Upper lobe of right lung (tissue), 1 donor: ENCODE measurements at regions not wholly inside any gene's neighbourhood (a gene's known extent, or its start where the extent isn't known, plus 50 kb on each side); places are given as distances from the start of the nearest gene placed in this dataset.

Experiments
- ATAC-seq: fragments of 200-7000 bp; cut with Tn5 transposase; one replicate; pipeline ENCODE4 v1.9.1; 2020; ENCODE audit warnings: mild to moderate bottlenecking, moderate library complexity
- DNase-seq: peaks from one replicate; pipeline ENCODE4 v3.0.0-alpha.2; 2020
- H3K27ac ChIP-seq: fragments of 200-600 bp; one replicate; pipeline ENCODE4 v1.8.0; 2022
- H3K27me3 ChIP-seq: fragments of 200-600 bp; one replicate; pipeline ENCODE4 v1.8.0; 2022; ENCODE audit warnings: mild to moderate bottlenecking
- H3K36me3 ChIP-seq: fragments of 200-600 bp; one replicate; pipeline ENCODE4 v1.8.0; 2022
- H3K4me1 ChIP-seq: fragments of 200-600 bp; one replicate; pipeline ENCODE4 v1.8.0; 2022
- H3K4me3 ChIP-seq: fragments of 200-600 bp; one replicate; pipeline ENCODE4 v1.8.0; 2022; ENCODE audit warnings: mild to moderate bottlenecking
- H3K9me3 ChIP-seq: fragments of 200-600 bp; one replicate; pipeline ENCODE4 v1.8.0; 2022
- intact Hi-C: fragments of 100-400 bp; cut with DNase I; formaldehyde crosslinking; loops from one replicate; pipeline ENCODE4 v1.11.0; 2022
- TF ChIP-seq, protein P1 (sequence below): fragments of 200-600 bp; IDR thresholded peaks from one replicate; pipeline ENCODE4 v1.8.0; 2022; ENCODE audit warnings: antibody characterized with exemption
- donor health status: DM: no; HTN: yes; CAD: no; lungs with severe emphysema.

DNA sequence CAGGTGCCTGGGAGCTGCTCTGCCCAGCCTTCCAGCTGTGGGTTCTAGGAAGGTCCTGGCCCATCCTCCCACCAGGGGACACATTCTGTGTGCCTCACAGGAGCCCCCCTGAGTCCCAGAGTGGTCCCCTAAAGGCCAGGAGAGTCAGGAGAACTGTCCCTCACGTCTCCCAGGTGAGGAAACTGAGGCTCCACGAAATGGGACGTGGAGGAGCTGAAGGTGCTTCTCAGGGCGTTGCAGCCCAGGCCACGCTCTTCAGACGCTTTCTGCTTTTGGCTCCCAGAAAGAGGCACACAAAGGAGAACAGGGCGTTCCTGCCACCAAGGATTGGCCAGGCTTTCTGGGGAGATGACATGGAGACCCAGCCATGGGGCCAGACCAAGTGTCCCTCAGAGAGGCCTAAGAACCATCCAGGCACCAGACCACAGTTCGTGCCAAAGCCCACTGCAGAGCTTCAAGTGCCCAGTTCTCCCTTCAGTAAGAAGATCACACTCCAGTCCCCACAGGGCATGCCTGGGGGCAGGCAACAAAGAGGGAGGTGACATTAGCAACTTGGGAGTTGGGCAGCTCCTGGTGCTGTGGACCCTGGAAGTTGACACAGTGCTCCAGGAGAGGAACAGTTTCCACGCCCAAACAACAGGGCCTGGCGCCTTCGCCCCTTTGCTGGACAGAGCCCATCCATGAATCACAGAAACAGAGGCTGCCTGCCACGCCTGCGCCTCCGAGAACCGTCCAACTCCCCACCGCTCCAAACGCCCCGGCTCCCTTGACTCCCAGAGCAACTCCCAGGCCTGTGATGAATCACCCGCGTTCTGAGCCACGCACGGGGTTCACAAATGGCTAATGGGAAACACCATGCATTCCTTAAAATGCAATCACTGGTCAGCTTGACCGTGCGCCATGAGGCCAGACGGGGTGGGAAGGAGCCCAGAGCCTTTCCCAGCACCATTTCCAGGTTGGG is 589.2 kb downstream of the BRD1 start:
- no peak for DNase-seq

DNA sequence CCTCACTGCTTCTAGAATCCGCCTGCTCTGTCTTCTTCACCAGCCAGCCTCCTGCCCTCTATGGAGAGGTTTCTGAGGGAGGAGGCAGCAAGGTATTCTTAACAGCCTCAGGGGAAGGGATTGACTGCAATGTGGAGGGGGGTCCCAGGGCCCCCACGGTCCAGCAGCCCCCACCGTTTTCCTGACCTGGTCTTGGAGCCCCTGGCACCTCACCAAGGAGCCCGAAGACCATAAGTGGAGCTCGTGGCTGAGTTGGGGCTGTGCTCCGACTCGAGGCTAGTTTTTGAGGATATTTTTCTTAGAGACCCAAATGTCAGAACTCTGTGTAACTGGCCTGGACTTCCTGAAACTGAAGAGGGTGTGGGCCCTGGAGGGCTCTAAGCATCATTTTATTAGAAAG is 590.0 kb downstream of the BRD1 start:
- DNase-seq (no peak), ATAC-seq (no peak)
- intact Hi-C loops = no loop called here
- H3K27me3 ChIP-seq = peaks cover 3% of the 10 kb centered on the region
- TF ChIP-seq, protein P1, sequence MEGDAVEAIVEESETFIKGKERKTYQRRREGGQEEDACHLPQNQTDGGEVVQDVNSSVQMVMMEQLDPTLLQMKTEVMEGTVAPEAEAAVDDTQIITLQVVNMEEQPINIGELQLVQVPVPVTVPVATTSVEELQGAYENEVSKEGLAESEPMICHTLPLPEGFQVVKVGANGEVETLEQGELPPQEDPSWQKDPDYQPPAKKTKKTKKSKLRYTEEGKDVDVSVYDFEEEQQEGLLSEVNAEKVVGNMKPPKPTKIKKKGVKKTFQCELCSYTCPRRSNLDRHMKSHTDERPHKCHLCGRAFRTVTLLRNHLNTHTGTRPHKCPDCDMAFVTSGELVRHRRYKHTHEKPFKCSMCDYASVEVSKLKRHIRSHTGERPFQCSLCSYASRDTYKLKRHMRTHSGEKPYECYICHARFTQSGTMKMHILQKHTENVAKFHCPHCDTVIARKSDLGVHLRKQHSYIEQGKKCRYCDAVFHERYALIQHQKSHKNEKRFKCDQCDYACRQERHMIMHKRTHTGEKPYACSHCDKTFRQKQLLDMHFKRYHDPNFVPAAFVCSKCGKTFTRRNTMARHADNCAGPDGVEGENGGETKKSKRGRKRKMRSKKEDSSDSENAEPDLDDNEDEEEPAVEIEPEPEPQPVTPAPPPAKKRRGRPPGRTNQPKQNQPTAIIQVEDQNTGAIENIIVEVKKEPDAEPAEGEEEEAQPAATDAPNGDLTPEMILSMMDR = no peak
- no peak overlapping the region for H3K4me3 ChIP-seq
- H3K27ac ChIP-seq = no peak overlapping the region
- no peaks in the 10 kb centered on the region for H3K9me3 ChIP-seq
- H3K4me1 ChIP-seq = no peaks in the 10 kb centered on the region
- no peaks in the 10 kb centered on the region for H3K36me3 ChIP-seq

More for the DNA sequence above, 589.2 kb downstream of the BRD1 start:
- no peak overlapping the region for H3K4me3 ChIP-seq
- peaks cover 3% of the 10 kb centered on the region for H3K27me3 ChIP-seq
- no peaks in the 10 kb centered on the region for H3K4me1 ChIP-seq
- H3K9me3 ChIP-seq = no peaks in the 10 kb centered on the region
- ATAC-seq = no peak
- TF ChIP-seq, protein P1 = no peak
- intact Hi-C loops = no loop called here
- H3K27ac ChIP-seq = no peak overlapping the region
- H3K36me3 ChIP-seq = no peaks in the 10 kb centered on the region

DNA sequence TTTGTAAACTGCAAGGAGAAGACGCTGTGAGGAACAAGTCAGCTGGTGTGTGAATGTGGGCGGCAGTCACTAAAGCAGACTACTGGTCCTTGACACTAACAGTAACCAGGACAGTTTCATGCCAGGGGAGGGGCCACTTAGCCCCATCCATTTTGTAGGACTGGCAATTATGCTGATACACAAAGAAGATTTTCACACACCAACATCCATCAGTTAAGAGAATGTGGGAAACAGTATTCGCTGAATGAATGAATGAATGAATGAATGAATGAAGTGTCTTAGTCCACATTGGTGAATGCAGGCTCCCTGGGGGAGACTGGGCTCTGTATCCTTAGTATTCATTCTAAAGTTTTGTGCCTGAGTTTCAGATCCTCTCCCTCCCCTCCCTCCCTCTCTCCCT is 590.4 kb downstream of the BRD1 start:
- Histone ChIP-seq H3K4me1 (no peaks in the 10 kb centered on the region), H3K9me3 (no peaks in the 10 kb centered on the region), H3K36me3 (no peaks in the 10 kb centered on the region), H3K4me3 (no peak overlapping the region), H3K27ac (no peak overlapping the region), H3K27me3 (peaks cover 3% of the 10 kb centered on the region)
- ATAC-seq (no peak), DNase-seq (no peak)
- TF ChIP-seq, protein P1 = no peak
- intact Hi-C loops = no loop called here

DNA sequence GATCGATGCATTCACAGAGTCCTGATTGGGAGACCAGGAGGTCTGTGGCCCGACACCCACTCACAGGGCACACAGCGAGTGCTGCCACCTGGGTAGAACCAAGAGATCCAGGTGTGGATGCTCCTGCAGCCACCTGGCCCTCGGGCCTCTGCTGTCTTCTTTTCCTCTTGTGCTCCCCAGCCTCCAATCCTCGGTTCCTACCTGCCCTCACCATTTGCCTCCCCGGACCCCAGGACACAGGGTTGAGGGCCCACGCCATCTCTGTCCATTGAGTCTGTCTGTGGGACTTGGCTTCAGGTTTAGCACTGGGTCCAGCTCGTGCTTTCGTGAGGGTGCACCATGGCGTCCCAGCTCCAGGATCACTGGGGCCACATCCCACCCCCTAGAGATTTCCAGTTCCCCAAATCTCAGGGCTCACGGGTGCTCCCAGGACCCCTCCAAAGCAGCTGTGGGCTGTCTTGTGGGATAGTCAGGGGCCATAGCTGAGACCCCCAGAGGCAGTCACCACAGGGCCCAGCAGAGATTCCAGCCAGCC is 591.1 kb downstream of the BRD1 start:
- Histone ChIP-seq H3K27me3 (peaks cover 3% of the 10 kb centered on the region), H3K36me3 (no peaks in the 10 kb centered on the region), H3K9me3 (no peaks in the 10 kb centered on the region), H3K4me1 (no peaks in the 10 kb centered on the region), H3K27ac (no peak overlapping the region), H3K4me3 (no peak overlapping the region)
- intact Hi-C loops = no loop called here
- DNase-seq (no peak), ATAC-seq (no peak)
- TF ChIP-seq, protein P1 = no peak

DNA sequence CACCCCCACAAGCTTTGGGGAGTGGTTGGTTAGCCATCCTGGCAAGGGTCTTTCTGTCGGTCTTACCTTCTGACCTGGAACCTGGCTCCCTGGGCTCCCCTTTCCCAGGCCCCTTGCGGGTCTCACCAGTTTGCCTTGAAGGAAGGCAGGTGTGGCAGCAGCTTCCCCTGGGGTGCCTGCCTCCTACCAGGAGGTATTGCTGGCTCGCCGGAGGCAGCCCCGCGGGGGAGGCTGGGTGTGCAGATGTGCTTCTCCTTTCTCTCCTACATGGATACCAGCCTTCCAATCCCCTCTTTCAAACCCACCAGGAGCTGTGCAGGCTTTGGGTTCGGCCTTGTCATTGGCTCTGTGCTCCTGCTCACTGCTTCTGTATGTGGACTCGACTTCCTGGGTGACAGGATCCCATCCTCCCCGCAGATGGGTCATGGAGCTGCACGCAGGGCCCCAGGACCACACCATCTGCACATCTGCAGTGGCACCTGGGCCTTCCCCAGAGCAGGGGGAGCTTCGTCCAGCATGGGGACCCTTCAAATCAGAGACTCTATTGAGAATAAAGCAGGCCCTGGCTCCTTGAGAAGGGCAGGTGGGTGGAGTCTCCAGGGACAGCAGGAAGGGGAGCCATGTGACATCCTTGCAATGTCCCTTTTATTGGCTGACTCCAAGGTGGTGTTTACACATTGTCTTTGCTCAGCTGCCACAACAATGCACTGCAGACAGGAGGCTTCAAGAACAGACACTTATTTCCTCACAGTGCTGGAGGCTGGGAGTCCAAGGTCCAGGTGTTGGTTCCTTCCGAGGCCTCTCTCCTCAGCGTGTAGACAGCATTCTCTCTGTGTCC is 592.0 kb downstream of the BRD1 start:
- intact Hi-C loops = no loop called here
- peaks cover 3% of the 10 kb centered on the region for H3K27me3 ChIP-seq
- no peaks in the 10 kb centered on the region for H3K9me3 ChIP-seq
- TF ChIP-seq, protein P1 = no peak
- DNase-seq (no peak), ATAC-seq (no peak)
- no peaks in the 10 kb centered on the region for H3K36me3 ChIP-seq
- H3K27ac ChIP-seq = no peak overlapping the region
- H3K4me3 ChIP-seq = no peak overlapping the region
- H3K4me1 ChIP-seq = no peaks in the 10 kb centered on the region
